Epithelial cell of proximal tubule (primary cell): ENCODE measurements at regions not wholly inside any gene's neighbourhood (a gene's known extent, or its start where the extent isn't known, plus 50 kb on each side); places are given as distances from the start of the nearest gene placed in this dataset.

Source experiments
- DNase-seq: peaks from one replicate; pipeline ENCODE4 v3.0.0-alpha.2; 2011; ENCODE audit warnings: low read depth
- H3K4me3 ChIP-seq: 2 replicates; pipeline ENCODE4 v1.5.1; 2011; ENCODE audit warnings: low read depth, mild to moderate bottlenecking, low read length
- TF ChIP-seq, protein P1 (sequence below): conservative IDR thresholded peaks from 2 replicates; pipeline ENCODE4 v1.5.1; 2012; ENCODE audit warnings: low read depth, mild to moderate bottlenecking, low read length

DNA sequence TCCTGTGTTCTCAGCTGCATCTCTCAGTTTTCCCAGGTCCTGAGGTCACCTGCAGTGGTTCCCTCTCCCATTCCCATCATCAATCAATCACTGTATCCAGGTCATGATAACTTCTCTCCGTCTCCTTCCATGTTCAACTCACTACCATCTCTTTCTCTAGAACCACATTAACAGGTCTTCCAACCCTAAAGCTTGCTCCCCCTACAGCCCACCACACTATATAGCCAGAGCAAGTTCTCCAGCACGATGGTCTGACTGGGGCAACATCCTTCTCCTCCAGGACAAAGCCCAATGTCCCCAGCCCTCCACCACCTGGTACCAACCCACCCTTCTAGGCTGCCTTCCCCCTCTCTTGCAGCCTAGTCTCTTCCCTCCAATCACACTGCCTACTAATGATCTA lies 241.6 kb downstream of the CDK5RAP2 start:
- H3K4me3 ChIP-seq, result no peak overlapping the region
- TF ChIP-seq, protein P1, sequence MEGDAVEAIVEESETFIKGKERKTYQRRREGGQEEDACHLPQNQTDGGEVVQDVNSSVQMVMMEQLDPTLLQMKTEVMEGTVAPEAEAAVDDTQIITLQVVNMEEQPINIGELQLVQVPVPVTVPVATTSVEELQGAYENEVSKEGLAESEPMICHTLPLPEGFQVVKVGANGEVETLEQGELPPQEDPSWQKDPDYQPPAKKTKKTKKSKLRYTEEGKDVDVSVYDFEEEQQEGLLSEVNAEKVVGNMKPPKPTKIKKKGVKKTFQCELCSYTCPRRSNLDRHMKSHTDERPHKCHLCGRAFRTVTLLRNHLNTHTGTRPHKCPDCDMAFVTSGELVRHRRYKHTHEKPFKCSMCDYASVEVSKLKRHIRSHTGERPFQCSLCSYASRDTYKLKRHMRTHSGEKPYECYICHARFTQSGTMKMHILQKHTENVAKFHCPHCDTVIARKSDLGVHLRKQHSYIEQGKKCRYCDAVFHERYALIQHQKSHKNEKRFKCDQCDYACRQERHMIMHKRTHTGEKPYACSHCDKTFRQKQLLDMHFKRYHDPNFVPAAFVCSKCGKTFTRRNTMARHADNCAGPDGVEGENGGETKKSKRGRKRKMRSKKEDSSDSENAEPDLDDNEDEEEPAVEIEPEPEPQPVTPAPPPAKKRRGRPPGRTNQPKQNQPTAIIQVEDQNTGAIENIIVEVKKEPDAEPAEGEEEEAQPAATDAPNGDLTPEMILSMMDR, result no peak
- DNase-seq, result no peak

DNA sequence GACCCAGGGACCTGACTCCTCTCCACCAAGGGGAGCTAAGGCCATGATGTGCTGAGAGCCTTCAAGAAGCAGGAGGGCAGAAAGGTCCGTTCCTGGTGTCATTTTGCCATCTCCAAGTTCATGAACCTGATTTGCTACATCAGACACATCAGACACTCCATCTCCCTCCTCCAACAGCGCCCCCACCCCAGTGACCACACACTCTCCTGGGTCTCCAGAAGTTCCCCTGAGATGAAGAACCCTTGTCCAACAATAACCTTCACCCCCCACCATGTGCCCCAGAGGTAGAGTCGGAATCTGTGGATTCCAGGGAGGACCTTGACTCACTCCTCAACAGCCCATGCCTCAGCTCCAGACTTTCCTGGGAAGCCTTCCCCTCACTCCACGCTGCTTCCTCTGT lies 242.8 kb downstream of the CDK5RAP2 start:
- TF ChIP-seq, protein P1, result no peak
- no peak overlapping the region for H3K4me3 ChIP-seq
- DNase-seq, result no peak

DNA sequence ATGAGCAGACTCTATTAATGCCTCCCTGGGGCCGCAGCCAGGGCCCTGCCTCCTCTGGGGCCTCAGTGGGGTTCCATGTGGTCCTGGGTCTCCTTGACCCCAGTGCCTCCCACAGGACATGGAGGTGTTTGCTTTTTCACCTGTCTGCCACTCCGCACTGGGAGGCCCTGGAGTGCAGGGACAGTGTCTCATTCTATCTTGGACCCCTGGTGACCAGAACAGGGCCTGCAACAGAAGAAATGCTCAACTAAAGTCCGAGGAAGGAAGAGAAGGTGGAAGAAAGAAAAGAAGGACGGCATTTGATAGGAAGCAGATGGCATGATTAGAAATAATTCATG lies 243.2 kb downstream of the CDK5RAP2 start:
- TF ChIP-seq, protein P1, result peak; percentile 14
- no peak for DNase-seq

DNA sequence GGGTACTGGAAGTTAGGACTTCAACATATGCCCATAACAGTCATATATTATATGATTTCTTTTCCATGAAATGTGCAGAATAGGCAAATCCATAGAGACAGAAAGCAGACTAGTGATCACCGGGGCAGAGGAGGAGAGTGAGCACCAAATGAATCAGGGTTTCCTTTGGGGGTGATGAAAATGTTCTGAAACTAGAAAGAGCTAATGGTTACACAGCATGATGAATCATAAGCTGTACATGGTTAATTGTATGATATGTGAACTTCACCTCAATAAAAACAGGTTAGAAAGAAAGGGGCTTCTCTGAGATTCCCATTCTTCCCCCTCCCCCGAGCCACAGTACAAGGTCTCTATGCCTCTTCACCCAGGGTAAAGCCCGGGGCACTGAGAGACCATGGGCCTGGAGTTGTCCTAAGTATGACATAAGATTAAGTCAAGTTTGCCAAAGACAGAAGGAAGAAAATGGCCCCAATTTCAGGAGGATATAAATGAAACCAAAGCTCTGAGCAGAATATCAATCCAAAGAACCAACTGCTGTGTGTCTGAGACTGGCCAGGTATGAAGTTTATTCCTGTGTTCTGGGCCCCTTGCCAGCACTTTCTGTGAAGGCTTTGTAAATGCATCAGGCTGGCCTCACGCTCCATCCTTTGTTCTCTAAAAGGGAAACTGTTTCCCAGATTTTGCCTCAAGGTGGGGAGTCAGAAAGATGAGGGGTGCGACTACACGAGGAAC lies 243.8 kb downstream of the CDK5RAP2 start:
- peak; percentile 18 for DNase-seq

More for the DNA sequence above, 243.2 kb downstream of the CDK5RAP2 start:
- H3K4me3 ChIP-seq, result no peak overlapping the region

DNA sequence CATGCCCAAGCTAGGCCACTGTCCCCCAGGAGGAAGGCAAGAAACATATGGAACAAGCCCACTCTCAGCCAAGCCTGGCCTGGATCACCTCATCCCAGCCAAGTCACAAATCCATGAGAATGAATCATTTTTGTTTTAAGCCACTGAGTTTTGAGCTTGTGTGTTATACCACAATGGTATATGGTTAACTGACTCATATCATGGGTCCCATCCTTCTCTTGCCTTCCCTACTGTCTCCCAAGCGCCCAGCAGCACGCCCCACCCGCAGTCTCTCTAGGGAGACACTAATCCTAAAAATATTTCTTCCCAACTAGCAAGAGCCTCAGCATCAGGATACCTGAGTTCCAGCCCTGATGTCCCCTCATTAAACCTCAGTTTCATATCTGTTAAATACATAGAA lies 248.1 kb downstream of the CDK5RAP2 start:
- no peak overlapping the region for H3K4me3 ChIP-seq
- TF ChIP-seq, protein P1, result no peak
- peak; percentile 12 for DNase-seq

More for the DNA sequence above, 243.8 kb downstream of the CDK5RAP2 start:
- TF ChIP-seq, protein P1, result no peak
- no peak overlapping the region for H3K4me3 ChIP-seq

DNA sequence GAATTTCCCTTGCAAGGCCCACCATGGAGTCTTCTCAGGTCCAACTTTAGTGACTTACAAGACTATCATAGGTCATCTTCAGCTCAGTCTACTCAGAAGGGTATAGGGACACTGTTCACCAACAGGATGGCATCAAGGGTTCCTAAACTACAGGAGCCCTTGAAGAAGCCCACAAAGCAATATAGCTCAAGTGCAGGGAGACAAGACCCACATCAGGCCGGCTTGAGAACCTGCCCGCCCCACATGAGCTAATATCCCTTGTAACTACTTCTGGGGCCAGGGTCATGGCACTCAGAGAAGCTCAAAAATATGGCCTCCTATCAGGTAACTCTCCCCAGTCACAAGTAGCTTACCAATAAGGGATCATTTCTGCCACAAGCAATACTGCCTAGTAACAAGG lies 249.9 kb downstream of the CDK5RAP2 start:
- H3K4me3 ChIP-seq, result no peak overlapping the region
- TF ChIP-seq, protein P1, result no peak
- no peak for DNase-seq

DNA sequence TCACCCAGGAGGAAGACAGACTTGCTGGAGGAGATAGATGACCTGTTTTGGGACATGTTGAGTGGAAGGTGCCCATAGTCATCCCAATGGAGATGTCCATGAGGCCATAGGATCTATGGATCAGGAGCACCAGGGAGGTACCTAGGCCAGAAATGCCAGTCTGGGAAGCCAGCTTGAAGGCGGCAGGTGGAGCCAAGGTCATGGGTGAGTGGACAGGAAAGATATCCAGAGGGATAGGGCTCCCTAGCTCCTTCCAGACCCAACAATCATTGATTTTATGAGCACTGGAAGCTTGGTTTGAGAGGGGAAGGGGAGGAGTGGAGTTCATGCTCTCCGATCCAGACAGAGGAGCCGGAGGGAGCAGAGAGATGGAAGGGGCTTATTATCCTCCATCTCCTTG lies 252.6 kb downstream of the CDK5RAP2 start:
- H3K4me3 ChIP-seq, result no peak overlapping the region
- TF ChIP-seq, protein P1, result no peak
- no peak for DNase-seq
